ENCODE measurements at regions not wholly inside any gene's neighbourhood (a gene's known extent, or its start where the extent isn't known, plus 50 kb on each side); places are given as distances from the start of the nearest gene placed in this dataset.

- TF ChIP-seq, protein P1, sequence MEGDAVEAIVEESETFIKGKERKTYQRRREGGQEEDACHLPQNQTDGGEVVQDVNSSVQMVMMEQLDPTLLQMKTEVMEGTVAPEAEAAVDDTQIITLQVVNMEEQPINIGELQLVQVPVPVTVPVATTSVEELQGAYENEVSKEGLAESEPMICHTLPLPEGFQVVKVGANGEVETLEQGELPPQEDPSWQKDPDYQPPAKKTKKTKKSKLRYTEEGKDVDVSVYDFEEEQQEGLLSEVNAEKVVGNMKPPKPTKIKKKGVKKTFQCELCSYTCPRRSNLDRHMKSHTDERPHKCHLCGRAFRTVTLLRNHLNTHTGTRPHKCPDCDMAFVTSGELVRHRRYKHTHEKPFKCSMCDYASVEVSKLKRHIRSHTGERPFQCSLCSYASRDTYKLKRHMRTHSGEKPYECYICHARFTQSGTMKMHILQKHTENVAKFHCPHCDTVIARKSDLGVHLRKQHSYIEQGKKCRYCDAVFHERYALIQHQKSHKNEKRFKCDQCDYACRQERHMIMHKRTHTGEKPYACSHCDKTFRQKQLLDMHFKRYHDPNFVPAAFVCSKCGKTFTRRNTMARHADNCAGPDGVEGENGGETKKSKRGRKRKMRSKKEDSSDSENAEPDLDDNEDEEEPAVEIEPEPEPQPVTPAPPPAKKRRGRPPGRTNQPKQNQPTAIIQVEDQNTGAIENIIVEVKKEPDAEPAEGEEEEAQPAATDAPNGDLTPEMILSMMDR (IDR thresholded peaks at IDR 0.05): no peak
- TF ChIP-seq POLR2A (IDR thresholded peaks at IDR 0.05): no peak
These were observed 205.3 kb upstream of the JADE1 start for GRCh38 chr4:128604204-128604603.

Measured in lower leg skin (tissue), 3 donors.